Activated T-cell treated with anti-CD3 and anti-CD28 coated beads, Interleukin-2, amount 50 U/mL, for 72 hours (primary cell): ENCODE measurements at regions not wholly inside any gene's neighbourhood (a gene's known extent, or its start where the extent isn't known, plus 50 kb on each side); places are given as distances from the start of the nearest gene placed in this dataset.

Experiments used
- ATAC-seq, 2 donors: fragments of 150-1000 bp; cut with Tn5 transposase; replicated peaks in 1 of 2; 2 replicates each; pipeline ENCODE4 v1.10.0; 2021; ENCODE audit warnings: moderate library complexity in 2 of 2, mild to moderate bottlenecking in 1 of 2
- DNase-seq, 2 donors: peaks; one replicate each; pipeline ENCODE4 v3.0.0; 2021 to 2022; ENCODE audit warnings: mixed read lengths in 1 of 2
- H3K27ac Mint-ChIP-seq: one replicate; pipeline ENCODE4 v1.8.0; 2022; ENCODE audit warnings: mild to moderate bottlenecking, moderate library complexity, mixed read lengths
- H3K27me3 Mint-ChIP-seq: one replicate; pipeline ENCODE4 v1.8.0; 2022; ENCODE audit warnings: low read depth, mixed read lengths
- H3K36me3 Mint-ChIP-seq, 2 donors: one replicate each; pipeline ENCODE4 v1.8.0; 2022; ENCODE audit warnings: mixed read lengths in 2 of 2, mild to moderate bottlenecking in 1 of 2; ENCODE audit not compliant: insufficient read depth in 2 of 2
- H3K4me1 Mint-ChIP-seq: one replicate; pipeline ENCODE4 v1.8.0; 2022; ENCODE audit warnings: low read depth, mixed read lengths
- H3K4me3 Mint-ChIP-seq, 2 donors: one replicate each; pipeline ENCODE4 v1.8.0; 2022; ENCODE audit warnings: mild to moderate bottlenecking in 2 of 2, mixed read lengths in 2 of 2, moderate library complexity in 2 of 2
- H3K9me3 Mint-ChIP-seq, 2 donors: one replicate each; pipeline ENCODE4 v1.8.0; 2022; ENCODE audit warnings: mixed read lengths in 2 of 2

- no peak overlapping the region for H3K27ac Mint-ChIP-seq
- H3K27me3 Mint-ChIP-seq: peaks cover 7% of the 10 kb centered on the region
- DNase-seq: no peak
- no peak for ATAC-seq
- no peaks in the 10 kb centered on the region for H3K4me1 Mint-ChIP-seq
- H3K9me3 Mint-ChIP-seq: peaks cover 1 to 2% of the 10 kb centered on the region in 2 donors
- H3K4me3 Mint-ChIP-seq: no peak overlapping the region
- H3K36me3 Mint-ChIP-seq: no peaks in the 10 kb centered on the region
Measured at GRCh38 chr6:18062733-18063132, 59.7 kb downstream of the NHLRC1 start.

GRCh38 chr6:18058429-18058828 lies 64.0 kb downstream of the NHLRC1 start:
- Mint-ChIP-seq H3K27ac (no peak overlapping the region), H3K4me3 (no peak overlapping the region), H3K36me3 (no peaks in the 10 kb centered on the region), H3K9me3 (peaks cover 0 to 2% of the 10 kb centered on the region in 2 donors), H3K4me1 (no peaks in the 10 kb centered on the region), H3K27me3 (peaks cover 18% of the 10 kb centered on the region)
- no peak for ATAC-seq
- no peak for DNase-seq

- H3K4me1 Mint-ChIP-seq: no peaks in the 10 kb centered on the region
Measured at GRCh38 chr6:18055714-18056382, 66.6 kb downstream of the NHLRC1 start.

GRCh38 chr6:18055098-18055497 lies 67.4 kb downstream of the NHLRC1 start:
- DNase-seq: no peak
- Mint-ChIP-seq H3K4me3 (no peak overlapping the region), H3K4me1 (no peaks in the 10 kb centered on the region), H3K9me3 (no peaks in the 10 kb centered on the region), H3K27ac (no peak overlapping the region), H3K36me3 (no peaks in the 10 kb centered on the region), H3K27me3 (peaks cover 25% of the 10 kb centered on the region)
- ATAC-seq: no peak

More at GRCh38 chr6:18055714-18056382, 66.6 kb downstream of the NHLRC1 start:
- peaks cover 25% of the 10 kb centered on the region for H3K27me3 Mint-ChIP-seq
- H3K36me3 Mint-ChIP-seq: no peaks in the 10 kb centered on the region
- H3K9me3 Mint-ChIP-seq: no peaks in the 10 kb centered on the region
- H3K4me3 Mint-ChIP-seq: no peak overlapping the region
- DNase-seq: no peak
- ATAC-seq: no peak
- H3K27ac Mint-ChIP-seq: no peak overlapping the region

GRCh38 chr6:18053555-18054445 lies 66.4 kb upstream of the KIF13A start:
- no peaks in the 10 kb centered on the region for H3K9me3 Mint-ChIP-seq
- no peak overlapping the region for H3K4me3 Mint-ChIP-seq
- H3K36me3 Mint-ChIP-seq: no peaks in the 10 kb centered on the region
- DNase-seq (no peak), ATAC-seq (no peak)
- H3K4me1 Mint-ChIP-seq: no peaks in the 10 kb centered on the region
- H3K27ac Mint-ChIP-seq: no peak overlapping the region
- peaks cover 18% of the 10 kb centered on the region for H3K27me3 Mint-ChIP-seq

GRCh38 chr6:18053078-18053477 lies 65.6 kb upstream of the KIF13A start:
- H3K27me3 Mint-ChIP-seq: peaks cover 18% of the 10 kb centered on the region
- H3K27ac Mint-ChIP-seq: no peak overlapping the region
- no peak overlapping the region for H3K4me3 Mint-ChIP-seq
- DNase-seq: no peak
- H3K4me1 Mint-ChIP-seq: no peaks in the 10 kb centered on the region
- H3K9me3 Mint-ChIP-seq: no peaks in the 10 kb centered on the region
- no peaks in the 10 kb centered on the region for H3K36me3 Mint-ChIP-seq
- ATAC-seq: no peak

- Mint-ChIP-seq H3K27ac (no peak overlapping the region), H3K27me3 (peaks cover 18% of the 10 kb centered on the region), H3K4me1 (no peaks in the 10 kb centered on the region), H3K4me3 (no peak overlapping the region), H3K36me3 (no peaks in the 10 kb centered on the region), H3K9me3 (no peaks in the 10 kb centered on the region)
- ATAC-seq: no peak
- no peak for DNase-seq
Measured at GRCh38 chr6:18049646-18050045, 62.2 kb upstream of the KIF13A start.

GRCh38 chr6:18048953-18049630 lies 61.7 kb upstream of the KIF13A start:
- Mint-ChIP-seq H3K4me3 (no peak overlapping the region), H3K4me1 (no peaks in the 10 kb centered on the region), H3K36me3 (no peaks in the 10 kb centered on the region), H3K9me3 (no peaks in the 10 kb centered on the region), H3K27me3 (peaks cover 20% of the 10 kb centered on the region), H3K27ac (peak overlapping the region; percentile 14)
- no peak for ATAC-seq
- no peak for DNase-seq

GRCh38 chr6:18047406-18047805 lies 60.0 kb upstream of the KIF13A start:
- Mint-ChIP-seq H3K27me3 (peaks cover 20% of the 10 kb centered on the region), H3K27ac (no peak overlapping the region), H3K4me3 (no peak overlapping the region), H3K9me3 (no peaks in the 10 kb centered on the region), H3K4me1 (no peaks in the 10 kb centered on the region), H3K36me3 (no peaks in the 10 kb centered on the region)
- ATAC-seq (no peak), DNase-seq (no peak)

GRCh38 chr6:18045507-18045906 lies 58.1 kb upstream of the KIF13A start:
- no peak for ATAC-seq
- DNase-seq: no peak
- Mint-ChIP-seq H3K36me3 (no peaks in the 10 kb centered on the region), H3K27ac (no peak overlapping the region), H3K4me1 (no peaks in the 10 kb centered on the region), H3K9me3 (no peaks in the 10 kb centered on the region), H3K4me3 (no peak overlapping the region), H3K27me3 (peaks cover 31% of the 10 kb centered on the region)

GRCh38 chr6:18044108-18044783 lies 56.8 kb upstream of the KIF13A start:
- ATAC-seq: no peak

GRCh38 chr6:18042536-18043145 lies 55.2 kb upstream of the KIF13A start:
- no peaks in the 10 kb centered on the region for H3K9me3 Mint-ChIP-seq
- H3K4me1 Mint-ChIP-seq: no peaks in the 10 kb centered on the region
- peaks cover 29% of the 10 kb centered on the region for H3K27me3 Mint-ChIP-seq
- no peak for ATAC-seq
- no peaks in the 10 kb centered on the region for H3K36me3 Mint-ChIP-seq
- H3K4me3 Mint-ChIP-seq: no peak overlapping the region
- no peak overlapping the region for H3K27ac Mint-ChIP-seq
- DNase-seq: no peak

More at GRCh38 chr6:18044108-18044783, 56.8 kb upstream of the KIF13A start:
- no peaks in the 10 kb centered on the region for H3K4me1 Mint-ChIP-seq
- peaks cover 31% of the 10 kb centered on the region for H3K27me3 Mint-ChIP-seq
- H3K9me3 Mint-ChIP-seq: no peaks in the 10 kb centered on the region
- no peak overlapping the region for H3K4me3 Mint-ChIP-seq
- no peaks in the 10 kb centered on the region for H3K36me3 Mint-ChIP-seq
- H3K27ac Mint-ChIP-seq: no peak overlapping the region
- DNase-seq: no peak
